Left ventricle myocardium superior (tissue), 1 donor: ENCODE measurements at regions not wholly inside any gene's neighbourhood (a gene's known extent, or its start where the extent isn't known, plus 50 kb on each side); places are given as distances from the start of the nearest gene placed in this dataset.

Source experiments
- ATAC-seq: fragments of 200-7000 bp; cut with Tn5 transposase; one replicate; pipeline ENCODE4 v1.9.1; 2020; ENCODE audit warnings: mild to moderate bottlenecking, moderate library complexity
- DNase-seq: peaks from one replicate; pipeline ENCODE4 v3.0.0-alpha.2; 2020
- intact Hi-C: fragments of 100-400 bp; cut with micrococcal nuclease; formaldehyde crosslinking; loops from one replicate; pipeline ENCODE4 v1.11.0; 2022
- donor health status: DM: no; HTN: yes; CAD: no; lungs with severe emphysema.

DNA sequence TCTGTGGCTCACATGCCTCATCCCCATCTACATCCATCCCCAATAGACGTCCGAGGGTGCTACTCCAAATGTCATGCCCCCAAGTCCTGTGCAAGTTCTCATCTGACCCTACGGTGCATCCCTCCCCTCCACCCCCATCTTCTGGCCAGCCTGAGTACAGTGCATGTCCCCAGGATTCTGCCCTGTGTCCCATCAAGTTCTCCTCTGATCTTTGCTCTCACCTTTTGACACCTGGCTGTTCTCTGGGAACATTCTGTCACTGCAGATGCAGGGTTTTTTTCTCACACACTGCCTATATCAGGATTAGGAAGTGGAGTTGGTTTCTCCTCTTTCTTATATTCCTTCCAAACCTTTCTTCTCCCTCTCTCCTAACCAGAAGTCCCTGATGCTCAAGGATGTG lies 377.2 kb downstream of the GADD45G start:
- ATAC-seq, result no peak

DNA sequence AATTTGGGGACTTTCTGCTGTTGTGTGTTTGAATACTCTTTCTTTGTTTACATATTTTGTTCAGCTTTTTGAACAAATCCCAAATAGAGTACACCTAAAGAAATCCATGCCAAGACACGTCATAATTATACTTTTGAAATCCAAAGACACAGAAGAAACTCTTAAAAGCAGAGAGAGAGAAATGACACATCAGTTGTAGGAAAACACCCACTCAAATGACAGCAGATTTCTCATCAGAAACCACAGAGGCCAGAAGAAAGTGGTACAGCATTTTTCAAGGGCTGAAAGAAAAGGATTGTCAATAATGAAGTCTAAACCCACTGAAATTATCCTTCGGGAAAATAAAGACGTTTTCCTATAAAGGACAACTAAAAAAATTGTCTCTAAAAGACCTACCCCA lies 378.6 kb downstream of the GADD45G start:
- DNase-seq, result no peak
- intact Hi-C loops, result no loop called here
- ATAC-seq, result no peak

More for the DNA sequence above, 377.2 kb downstream of the GADD45G start:
- intact Hi-C loops, result no loop called here
- DNase-seq, result no peak

DNA sequence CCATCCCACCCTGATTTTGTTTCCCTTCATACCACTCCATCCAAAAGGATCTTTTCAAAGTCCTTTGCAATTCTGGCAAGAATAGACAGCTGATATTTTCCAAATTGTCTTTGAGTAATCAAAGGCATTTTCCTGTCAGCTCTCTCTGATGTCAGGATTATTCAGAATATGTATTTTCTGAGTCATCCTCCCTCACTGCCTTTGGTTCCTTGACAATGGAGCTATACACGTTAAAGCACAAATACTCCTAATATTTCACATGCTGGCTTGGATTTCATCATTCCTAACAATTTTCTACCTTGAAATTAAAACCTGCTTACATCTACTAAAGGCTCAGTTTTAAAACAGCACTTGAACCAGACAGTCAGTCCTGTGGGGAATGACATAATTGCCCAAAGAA lies 379.4 kb downstream of the GADD45G start:
- ATAC-seq (no peak), DNase-seq (no peak)
- intact Hi-C loops, result no loop called here

DNA sequence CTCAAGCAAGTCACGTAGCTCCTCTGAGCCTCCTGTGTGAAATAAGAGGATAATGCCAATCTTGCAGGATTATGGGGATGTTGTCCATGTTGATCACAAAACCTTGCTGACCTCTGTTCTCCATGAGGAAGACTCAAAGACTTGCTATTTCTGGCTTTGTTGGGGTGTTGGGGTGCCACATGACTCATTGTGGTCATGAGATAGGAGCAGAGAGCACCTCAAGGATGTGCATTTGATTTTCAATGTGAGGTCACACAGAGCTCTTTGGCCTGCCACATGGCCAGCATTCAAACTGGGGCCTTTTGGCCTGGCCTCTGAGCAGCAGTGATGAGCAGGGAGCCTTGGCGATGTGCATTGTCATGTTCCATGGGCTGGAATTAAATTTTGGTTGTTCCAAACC lies 380.3 kb downstream of the GADD45G start:
- no peak for ATAC-seq
- intact Hi-C loops, result no loop called here
- DNase-seq, result no peak

DNA sequence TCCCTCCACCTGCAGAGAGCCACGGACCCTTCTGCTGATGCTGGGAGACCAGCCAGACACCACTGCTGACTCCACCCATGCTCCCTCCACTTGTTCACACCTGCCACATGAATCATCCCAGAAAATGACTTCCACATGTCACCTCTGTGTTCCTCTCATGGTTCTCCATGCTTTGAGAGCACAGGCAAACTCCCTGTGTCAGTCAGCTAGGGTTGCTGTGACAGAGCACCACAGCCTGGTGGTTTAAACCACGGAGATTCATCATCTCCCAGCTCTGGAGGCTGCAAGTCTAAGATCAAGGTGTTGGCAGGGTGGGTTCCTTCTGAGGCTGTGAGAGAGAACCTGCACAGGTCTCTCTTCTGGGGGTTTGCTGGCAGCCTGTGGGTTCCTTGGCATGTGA lies 381.4 kb downstream of the GADD45G start:
- intact Hi-C loops, result no loop called here
- DNase-seq (no peak), ATAC-seq (no peak)

DNA sequence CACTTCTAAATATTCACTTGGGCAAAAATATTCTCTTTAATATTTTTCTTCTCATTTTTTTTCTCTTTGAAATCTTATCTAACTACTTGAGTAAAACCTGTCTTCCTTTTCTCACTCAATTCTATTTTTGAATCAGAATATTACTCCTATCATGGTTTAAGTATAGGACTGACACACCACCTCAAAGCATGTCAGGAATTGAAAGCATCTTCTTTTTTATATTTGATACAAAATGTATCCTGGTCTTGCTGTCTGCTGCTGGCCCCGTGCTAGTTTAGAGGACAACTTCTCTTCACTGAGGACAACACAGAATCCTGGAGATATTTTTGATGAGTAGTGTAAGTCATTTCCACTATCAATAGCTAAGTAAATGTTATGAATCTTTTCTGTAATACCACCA lies 383.6 kb downstream of the GADD45G start:
- DNase-seq, result no peak
- peak; percentile 15 for ATAC-seq
- intact Hi-C loops, result no loop called here

DNA sequence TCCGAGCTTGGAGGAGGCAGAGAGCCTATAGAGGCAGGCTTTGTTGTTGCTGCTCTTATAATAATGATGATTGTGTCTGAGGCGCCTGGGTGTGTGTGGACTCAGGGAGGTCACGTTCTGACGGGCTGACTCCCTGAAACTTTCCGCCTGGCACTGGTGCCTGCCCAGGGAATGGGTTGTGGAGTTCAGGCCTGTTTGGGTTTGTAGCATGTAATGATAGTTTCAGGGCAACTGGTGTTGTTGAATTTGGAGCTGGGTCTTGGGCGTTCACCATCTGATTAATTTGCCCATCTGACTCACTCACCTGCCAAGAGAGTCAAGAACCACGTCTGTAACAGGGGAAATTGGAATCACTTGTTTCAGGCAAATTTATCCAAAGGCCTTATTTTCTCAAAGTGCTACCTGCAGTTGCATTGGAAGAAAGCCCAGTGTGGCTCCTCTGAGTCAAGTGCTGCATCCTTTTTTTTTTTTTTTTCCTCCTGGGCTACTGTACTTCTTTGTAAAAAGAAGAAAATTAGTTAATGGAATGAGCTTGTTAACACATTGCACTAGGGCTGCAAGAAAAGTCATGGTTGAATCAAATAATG lies 386.5 kb downstream of the GADD45G start:
- DNase-seq (no peak), ATAC-seq (no peak)
- intact Hi-C loops, result no loop called here

DNA sequence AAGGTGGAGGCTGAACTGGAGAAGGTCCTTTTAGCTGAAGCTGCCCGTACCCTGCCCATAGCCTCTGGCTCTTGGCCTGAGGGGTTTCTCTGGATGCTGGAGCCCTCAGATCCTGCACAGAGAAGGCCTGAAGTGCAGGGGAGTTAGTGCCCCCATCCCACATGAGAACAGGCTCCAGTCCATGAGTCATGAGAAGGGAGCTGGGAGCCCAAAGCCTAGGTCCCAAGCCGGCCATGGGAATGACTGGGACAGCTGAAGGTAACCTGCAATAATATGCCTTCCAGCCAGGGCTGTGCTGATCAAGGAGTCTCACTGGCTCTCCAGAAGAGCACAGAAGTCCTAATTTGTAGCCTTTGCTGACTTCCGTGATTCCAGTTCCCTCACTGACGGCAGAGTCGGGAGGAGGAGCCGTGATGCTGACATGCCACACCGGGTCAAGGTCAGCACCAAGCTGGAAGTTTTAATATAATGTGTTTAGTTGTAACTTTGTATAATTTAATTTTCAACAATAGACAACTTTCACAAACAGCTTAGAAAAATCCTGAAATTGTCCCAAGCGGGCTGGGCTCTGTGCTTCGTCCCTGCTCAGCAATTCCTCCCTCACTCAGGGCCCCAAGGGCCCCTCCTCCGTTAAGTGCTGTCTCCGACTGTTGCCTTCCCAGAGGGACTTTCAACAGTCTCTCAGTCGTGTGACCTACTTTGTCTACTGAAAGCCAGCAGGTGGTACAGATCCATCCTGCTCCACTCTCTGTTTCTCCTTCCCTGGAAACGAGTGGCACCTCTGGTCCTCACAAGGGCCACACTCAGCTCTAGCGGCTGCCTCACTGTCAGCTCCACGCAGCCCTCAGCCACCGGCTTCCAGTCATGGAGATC lies 387.8 kb downstream of the GADD45G start:
- ATAC-seq (peak; percentile 28), DNase-seq (no peak)
- intact Hi-C loops, result no loop called here

DNA sequence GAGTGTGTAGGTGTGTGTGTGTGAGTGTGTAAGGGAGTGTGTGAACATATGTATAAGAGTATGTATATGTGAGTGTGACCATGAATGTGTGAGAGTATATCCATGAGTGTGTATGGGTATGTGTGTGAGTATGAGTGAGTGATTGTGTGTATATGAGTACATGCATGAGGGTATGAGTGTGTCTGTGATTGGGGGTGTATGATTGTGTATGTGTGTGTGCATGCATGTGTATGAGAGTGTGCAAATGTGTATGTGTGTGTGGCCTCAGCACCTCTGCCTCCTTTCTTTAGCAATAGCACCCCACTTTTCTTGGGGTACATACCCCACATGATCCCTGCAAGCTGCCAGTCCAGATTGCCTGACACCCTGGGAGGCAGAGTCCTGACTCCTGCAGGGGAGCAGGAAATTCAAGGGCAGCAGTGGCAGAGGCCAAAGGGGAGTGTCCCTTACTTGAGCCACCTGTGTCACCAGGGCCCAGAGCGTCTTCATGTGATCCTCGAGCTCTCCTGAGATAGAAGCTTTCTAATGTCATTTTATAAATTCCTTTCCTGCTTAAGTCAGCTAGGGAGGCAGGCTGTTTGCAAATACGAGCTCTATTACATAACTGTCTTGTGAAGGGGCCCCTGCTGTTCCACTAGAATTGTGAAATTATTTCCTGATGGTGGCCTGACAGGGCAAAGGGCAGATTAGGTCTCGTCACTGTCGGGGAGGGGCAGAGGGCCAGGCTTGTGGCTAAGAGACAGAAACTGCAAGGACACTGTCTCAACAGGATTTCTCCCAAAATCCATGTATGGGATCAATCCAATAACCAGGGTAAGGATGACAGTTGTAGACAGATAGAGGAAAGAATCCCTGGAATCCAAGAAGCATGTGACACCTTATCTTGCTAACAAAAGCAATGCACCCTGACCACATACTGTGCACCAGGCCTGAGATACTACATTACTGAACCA lies 389.1 kb downstream of the GADD45G start:
- peak; percentile 65 for DNase-seq
- ATAC-seq, result peak; percentile 67
- intact Hi-C loops, result no loop called here

DNA sequence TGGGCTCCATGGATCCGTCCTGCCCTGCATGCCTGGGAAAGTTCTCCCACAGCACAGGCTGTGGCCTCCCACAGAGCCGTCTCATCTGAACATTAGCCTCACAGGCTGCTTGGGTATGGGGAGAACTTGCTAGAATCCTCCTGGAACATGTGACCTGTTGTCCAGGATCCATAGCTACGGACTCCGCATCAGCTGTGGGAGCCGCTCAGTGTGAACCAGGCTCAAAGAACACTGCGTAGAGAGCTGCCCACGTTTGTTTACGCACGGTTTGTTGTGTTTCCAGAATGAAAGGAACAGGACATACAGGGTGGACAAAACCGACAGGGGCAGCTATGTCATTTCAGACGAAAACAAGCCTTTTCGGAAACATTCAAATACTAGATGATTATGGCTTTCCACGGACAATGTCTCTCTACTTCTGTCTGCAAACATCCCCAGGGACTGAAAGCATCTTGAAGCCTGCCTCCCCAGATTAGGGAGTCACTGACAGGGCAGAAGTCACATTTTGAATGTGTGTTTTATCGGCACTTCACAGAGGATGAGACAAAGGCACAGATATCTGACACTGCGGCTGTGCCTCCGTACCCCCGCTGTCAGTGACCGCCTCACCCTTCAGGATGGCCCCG lies 390.3 kb downstream of the GADD45G start:
- DNase-seq (no peak), ATAC-seq (no peak)
- intact Hi-C loops, result no loop called here

DNA sequence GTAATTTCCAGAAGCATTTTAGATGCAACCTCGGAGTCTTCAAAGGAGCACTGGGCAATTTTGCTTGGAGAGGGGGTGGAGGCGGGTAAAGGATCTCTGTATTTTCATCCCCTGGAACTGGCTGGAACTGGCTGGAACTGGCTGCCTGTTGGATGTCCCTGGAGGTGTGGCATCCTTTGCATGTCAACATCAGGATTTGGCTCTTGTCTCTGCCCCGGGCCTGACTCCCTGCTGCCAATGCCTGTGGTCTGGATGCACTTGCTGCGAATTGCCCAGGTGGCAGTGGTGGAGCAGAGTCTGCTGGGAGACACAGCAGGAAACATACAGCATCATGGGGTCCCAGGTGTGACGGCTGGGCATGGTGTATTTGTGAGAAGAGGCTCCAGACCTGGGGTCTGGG lies 391.3 kb downstream of the GADD45G start:
- ATAC-seq, result no peak
- intact Hi-C loops, result no loop called here
- DNase-seq, result peak; percentile 50

DNA sequence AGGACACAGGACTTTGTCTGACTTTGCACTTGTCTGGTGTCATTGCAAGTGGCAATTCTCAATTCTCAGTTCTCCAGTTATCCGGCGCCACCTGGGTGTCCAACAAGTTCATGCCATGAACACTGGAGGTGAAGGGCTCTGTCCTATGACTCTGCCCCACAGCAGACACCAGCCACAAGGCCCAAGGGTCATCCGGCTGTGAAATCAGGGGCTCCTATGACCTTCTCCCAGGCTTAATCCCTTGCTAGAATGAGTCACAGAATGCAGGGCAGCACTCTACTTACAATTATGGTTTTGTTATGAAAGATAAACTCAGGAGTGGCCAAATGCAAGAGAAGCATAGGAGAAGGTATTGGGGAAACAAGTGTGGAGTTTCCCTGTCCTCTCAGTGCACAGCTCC lies 392.0 kb downstream of the GADD45G start:
- intact Hi-C loops, result no loop called here
- ATAC-seq (no peak), DNase-seq (no peak)

DNA sequence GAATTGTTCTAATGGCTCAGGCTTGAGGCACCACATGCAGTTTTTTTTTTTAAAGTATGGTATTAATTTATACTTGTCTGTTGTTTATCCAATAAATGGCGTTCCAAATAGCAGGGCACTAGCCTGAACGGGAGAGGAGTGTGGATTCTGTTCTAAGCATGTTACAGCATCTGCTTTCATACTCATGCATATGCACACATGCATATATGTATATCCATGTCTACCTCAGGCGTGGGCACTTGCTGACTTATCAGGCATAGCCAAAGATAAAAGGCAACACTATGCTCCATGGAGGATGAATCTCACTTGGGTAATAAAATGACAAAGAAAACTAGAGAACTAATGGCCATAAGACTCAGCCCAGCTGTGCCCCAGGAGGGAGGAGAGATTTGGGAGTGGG lies 393.8 kb downstream of the GADD45G start:
- intact Hi-C loops, result no loop called here
- no peak for DNase-seq
- ATAC-seq, result no peak

DNA sequence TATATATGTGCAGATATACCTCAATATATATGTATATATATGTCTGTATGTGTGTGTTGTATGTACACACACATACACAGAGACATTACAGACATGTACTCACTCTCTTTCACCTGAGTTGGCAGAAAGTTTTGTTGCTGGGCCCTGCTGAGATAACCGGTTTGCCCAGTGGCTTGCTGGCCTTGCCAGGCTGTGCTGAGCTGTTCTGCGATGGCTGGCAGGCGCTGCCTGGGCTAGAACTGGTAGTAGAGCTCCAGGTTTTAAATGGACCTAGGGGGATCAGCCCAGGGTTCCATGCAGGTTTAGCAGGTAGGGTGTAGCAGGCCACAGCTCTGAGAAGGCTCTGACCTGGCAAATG lies 394.3 kb downstream of the GADD45G start:
- intact Hi-C loops, result no loop called here
- ATAC-seq (peak; percentile 55), DNase-seq (peak; percentile 59)

DNA sequence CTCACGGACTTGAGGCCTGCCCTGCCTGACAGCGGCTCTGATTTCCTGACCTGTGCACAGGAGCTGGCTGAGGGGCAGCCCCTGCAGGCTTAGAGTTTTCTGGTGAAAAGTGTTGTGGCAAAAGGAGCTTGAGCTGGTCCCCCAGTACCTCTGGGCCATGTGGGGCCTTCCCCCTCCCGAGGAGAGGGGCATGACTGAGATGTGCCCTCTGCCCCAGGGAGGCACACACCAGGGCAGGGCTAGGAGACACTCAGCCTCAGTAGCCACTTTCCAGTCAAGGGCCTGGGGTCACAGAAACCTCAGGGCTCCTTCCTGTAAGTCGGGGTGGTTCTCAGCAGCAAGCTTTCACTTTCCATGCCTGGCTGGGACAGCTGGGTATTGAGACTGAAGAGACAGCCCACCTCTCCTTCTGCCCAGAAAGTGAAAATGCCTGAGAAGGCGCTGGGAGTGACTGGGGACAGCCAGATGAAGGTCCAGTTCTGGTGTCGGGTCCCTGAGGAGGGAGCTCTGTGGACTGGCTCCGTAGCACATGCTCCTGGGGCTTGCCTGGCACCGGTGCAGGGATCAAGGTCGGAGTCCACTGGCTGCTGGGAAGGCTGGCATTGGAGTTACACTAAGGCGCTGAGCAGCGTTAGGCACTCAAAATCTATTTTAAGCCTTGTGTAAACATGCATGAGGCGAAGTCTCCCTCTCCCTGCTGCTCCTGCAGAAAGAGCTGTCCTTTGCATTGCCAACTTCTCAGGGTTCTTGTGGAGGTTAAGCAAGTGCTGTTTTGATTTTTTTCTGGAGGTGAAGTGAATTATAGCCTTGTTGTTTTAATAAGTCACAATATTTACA lies 394.9 kb downstream of the GADD45G start:
- ATAC-seq (peak; percentile 93), DNase-seq (peak; percentile 86)
- intact Hi-C loops, result no loop called here

DNA sequence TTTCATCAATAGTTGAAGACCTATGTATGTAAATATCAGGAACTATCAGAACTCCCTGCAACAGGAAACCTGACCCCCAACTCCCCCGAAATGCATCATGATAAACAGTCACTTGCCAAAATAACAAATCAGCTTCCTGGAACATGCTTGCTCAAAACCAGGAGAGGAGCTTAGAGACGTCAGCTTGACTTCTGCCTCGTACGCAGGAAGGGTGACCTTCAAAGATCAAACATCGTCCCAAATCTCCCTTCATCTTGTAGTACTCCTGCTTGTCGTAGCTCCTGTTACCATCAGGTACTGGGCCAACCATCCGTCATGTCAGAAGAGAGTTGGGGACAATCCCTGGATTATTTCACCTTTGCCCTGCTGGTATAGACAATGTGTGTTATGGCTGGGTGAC lies 396.1 kb downstream of the GADD45G start:
- intact Hi-C loops, result no loop called here
- no peak for DNase-seq
- no peak for ATAC-seq

DNA sequence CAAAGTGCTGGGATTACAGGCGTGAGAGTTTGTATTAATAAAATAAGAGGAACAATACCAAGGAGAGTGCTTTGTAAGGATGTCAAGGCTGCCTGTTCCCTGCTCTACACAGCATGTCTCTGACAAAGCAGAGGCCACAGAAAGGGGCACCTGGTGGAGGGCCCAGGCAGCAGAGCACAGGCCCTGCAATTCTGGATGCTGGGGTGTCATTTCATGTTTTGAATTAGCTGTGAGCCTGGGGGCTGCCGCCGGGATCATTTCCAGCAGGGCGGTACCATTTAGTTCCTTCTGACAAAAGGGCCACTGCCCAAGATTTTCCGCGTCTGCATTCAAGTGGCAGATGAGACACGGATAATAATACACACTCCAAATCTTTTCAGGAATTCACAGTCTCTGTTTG lies 396.9 kb downstream of the GADD45G start:
- no peak for ATAC-seq
- DNase-seq, result no peak
- intact Hi-C loops, result no loop called here

DNA sequence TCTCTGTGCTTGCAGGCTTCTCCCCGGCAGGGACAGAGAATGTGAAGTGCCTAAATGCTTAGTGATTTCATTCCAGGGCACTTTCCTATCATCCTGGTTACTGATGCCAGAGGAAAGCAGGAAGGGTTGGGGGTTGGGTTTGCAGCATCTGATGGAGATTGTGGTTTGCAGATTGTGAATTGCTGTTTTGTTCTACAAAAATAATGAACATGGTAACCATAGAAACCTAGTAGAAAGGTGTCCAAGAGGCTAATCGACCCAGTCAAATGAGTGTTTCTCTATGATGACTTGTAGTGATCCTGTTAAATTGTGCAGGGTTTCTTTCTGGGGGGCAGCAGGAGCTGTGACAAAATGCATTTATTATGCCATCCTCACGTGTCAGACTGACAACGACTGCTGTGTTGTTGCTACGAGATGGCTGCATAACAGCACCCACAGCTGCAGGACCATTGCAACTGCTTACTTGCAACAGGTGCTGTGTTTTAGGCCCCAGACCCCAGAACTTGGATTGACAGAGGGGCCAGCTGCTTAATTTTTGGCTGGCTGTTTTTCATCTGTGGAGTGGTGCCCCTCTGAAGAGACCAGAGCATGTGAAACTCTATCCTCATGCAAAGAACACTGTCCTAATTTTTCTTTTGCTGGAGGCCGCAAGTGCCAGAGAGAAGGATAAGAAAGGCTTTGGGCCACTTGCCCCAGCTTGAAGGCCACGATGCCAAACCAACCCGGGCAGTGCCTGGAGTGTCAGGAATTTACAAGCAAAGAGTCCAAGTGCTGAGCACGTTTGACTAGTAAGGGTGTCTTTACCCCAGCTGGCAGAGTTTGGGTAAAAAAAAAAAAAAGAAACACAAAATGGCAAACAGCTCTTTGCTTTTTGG lies 397.8 kb downstream of the GADD45G start:
- ATAC-seq (peak; percentile 57), DNase-seq (peak; percentile 61)
- intact Hi-C loops, result no loop called here
